NAMALWA (cell line): ENCODE measurements at regions not wholly inside any gene's neighbourhood (a gene's known extent, or its start where the extent isn't known, plus 50 kb on each side); places are given as distances from the start of the nearest gene placed in this dataset.

Experiments used
- DNase-seq: peaks from one replicate; pipeline ENCODE4 v3.0.0-alpha.2; 2015; ENCODE audit warnings: low spot score

DNA sequence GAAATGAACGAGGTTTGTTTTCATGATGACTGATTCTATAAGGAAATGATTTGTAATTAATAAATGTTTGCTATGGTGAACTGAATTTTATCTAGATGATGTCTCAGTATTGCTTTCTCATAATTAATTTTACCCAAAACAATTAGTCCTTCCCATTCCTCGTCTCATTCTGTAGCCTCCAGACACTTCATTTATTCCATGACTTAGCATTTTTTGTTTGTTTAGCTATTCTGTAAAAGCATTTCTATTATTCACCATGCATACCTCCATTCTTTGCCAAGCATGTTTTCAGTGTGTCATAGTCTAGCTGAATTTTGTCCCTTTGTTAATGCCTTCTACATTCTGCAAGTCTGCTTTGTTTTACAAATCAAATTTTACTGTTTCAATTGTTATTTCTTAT is 137.4 kb upstream of the RPL10L start:
- DNase-seq, result no peak

DNA sequence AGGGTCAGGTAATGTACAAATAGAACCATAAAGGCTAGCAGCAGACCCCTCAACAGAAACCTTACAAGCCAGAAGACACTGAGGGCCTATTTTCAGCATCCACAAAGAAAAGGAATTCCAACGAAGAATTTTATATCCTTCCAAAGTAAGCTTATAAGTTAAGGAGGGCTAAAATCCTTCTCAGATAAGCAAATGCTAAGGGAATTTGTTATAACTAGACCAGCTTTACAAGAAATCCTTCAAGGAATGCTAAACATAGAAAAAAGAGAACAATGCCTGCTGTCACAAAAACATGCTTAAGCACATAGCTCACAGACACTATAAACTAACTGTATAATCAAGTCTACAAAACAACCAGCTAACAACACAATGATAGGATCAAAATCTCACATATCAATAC is 130.7 kb upstream of the RPL10L start:
- no peak for DNase-seq

DNA sequence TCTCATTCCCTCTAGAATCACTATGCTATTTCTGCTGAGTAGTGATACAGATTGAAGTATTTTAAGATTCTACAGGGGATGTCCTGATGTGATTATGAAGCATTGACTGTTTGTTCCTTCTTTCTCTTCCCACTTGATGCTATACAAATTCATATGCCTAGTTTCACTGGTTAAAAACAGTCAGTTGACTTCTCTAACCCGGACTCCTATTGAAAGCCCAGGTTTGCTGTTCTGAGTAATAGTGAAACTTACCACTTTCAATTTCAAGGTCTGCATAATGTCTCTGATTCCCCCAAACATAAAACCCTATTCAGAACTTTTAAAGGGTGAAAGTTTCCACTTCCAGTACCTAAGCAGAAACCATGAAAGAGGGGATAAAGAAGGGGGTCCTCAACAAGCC is 117.7 kb upstream of the RPL10L start:
- peak; percentile 1 for DNase-seq

DNA sequence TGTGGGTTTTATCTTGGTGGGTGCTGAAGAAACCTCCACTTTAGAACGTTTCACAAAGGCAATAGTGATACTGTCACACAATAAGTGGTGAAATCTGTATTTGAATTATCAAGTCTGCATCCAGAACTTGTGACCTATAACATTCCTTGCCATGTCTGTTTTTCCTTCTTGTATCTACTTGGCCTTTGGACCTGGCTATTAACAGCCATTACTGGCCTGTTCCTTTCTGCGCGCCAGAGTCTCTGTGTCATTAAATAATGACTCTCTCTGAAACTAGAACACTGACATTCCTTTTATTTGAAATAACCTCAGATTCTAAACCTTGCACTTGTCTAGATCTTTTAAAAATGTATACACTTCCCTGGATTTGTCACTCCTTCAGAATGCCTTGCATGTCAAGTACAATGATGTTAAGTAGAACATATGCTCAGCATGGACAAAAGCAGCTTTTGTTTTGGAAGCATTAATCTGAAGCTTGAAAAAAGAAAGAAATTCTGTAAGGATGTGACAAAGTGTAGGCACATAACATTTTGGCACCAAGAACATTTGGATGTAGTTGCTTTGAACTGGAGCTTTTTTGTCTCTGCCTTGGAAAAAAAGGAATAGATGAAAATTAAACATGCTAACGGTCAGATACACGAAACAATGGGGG is 95.5 kb upstream of the RPL10L start:
- no peak for DNase-seq

DNA sequence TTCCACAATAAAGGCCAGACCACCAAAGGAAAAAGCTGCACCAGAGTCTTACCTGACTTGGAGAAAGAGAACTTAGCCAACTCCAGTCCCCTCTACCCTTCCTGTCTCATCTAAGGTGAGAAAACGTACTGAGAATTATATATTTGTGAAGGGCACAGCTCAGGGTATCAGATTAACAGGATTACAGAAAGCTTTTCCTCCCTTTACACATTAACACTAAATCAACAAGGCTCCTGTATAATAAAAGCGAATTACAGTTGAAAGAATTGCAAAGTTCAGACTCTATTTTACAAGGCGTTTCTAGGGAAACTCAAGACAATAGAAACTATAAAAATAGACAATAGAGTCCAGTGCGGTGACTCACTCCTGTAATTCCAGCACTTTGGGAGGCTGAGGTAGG is 82.7 kb upstream of the RPL10L start:
- DNase-seq, result no peak

DNA sequence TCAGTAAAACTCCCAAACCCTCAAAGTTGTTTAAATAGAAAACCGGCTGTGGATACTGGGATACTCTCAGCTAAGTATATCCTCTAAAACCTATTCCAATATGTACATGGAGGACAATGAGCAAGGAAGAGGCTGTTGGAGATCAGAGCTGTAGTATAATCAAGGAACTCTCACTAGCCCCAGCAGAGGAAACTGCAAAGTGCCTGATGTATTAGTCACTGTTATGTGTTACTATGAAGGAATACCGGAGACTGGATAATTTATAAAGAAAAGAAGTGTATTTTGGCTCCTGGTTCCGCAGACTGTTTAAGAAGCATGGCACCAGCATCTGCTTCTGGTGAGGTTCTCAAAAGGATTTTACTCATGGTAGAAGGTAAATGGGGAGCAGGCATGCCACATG is 65.6 kb upstream of the RPL10L start:
- no peak for DNase-seq
